NCI-H1092 treated with DMSO at 0.1 percent for 48 hours (cell line): ENCODE measurements at regions not wholly inside any gene's neighbourhood (a gene's known extent, or its start where the extent isn't known, plus 50 kb on each side); places are given as distances from the start of the nearest gene placed in this dataset.

Experiments
- DNase-seq: peaks from one replicate; lab custom pipeline; 2025; lab: John Stamatoyannopoulos, UW

DNA sequence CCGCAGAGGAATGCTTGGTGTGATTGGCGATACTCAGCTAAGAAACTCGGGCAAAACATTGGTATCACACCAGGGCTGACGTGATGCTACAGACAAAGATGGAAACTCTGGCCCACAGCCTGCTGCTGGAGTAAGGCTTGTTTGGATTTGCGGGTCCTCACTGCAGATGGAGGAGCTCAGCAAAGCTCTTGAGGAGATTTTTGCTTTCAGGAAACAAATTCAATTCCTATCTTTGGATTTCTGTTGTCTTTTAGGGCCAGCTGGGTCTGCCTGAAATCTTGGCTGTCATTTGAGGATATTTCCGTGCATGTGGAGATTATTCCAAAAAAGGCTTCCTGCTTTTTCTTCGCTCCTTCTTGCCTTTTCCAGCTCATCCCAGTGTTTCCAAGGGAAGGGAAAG is 475.8 kb downstream of the TSN start:
- no peak for DNase-seq

DNA sequence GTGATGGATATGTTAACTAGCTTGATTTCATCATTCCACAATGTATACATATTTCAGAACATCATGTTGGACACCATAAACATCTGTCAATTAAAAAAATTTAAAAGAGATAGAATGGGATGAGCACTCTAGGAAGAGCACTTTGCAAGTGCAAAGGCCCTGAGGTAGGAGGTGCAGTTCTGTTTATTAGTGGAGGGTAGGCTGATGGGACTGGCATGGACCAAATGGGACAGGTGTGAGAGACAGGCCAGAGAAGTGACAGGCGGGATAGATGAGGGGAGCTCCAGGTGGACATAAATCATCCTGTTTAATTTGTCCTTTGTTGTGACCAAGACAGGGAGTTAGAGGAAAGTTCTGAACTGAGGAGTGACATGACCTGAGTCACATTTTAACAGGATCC is 477.9 kb downstream of the TSN start:
- no peak for DNase-seq

DNA sequence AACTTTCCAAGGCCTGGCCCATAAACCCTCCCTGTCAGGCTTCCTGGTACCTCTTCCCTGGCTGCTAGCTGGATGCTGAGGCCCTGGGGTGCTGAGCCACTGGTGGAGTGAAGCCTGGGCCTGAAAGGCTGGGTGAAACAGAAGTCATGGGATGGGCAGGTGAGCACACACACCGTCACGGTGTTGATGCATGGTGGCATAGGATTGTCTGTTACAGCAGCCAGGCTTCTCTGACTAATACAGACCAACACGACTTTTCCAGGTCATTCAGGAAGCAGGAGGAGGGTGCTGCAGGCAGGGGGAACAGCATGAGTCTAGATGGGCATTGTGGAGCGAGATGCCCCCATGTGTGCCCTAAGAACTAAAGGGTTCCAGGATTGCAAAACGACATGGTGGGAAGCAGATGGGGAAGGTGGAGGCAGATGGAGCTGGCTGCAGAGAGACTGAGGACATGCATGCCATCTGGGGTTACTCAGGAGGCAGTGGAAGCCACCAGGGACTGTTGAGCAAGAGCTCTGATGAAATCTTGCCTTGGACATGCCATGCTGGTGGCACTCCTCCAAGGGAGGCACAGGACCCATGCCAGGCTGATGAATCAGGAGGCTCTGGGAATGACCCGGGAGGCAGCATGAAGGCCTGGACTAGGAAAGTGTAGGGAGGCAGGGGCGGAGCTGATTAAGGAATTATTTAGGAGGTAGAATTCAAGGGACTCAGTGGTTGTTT is 480.9 kb downstream of the TSN start:
- DNase-seq, result no peak

DNA sequence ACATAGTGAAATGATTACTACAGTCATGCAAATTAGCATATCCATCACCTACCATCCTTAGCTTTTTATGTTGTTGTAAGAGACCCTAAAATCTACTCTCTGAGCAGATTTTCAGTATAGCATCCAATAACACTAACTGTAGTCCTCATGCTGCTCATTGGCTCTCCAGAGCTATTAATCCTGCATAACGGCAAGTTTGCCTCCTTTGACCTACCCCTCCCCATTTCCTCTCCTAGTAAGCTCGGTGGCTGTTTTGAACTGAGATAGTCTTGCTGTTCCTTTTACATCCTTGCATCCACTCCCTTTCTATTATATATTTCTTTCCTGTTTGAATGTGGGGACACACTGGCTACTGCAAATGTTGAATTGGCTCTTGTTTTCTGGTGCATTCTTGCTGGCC is 481.5 kb downstream of the TSN start:
- no peak for DNase-seq

DNA sequence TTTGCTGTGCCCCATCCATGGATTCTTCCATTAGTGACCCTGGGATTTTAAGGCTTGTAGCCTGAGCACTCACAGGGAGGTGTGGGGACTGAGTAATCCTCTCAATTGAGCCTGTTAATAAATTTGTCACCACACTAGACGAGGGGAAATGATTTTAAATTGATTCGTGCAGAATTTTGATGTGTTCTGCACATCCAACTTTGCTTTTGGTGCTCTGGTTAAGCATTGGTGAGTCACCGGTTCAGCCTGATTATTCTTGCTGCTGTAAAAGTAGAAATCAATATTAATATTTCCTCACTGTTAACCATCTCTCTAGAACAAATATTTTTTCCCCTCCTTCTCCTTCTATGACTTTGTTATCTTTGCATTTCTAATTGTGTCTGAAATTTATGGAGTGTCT is 482.0 kb downstream of the TSN start:
- no peak for DNase-seq

DNA sequence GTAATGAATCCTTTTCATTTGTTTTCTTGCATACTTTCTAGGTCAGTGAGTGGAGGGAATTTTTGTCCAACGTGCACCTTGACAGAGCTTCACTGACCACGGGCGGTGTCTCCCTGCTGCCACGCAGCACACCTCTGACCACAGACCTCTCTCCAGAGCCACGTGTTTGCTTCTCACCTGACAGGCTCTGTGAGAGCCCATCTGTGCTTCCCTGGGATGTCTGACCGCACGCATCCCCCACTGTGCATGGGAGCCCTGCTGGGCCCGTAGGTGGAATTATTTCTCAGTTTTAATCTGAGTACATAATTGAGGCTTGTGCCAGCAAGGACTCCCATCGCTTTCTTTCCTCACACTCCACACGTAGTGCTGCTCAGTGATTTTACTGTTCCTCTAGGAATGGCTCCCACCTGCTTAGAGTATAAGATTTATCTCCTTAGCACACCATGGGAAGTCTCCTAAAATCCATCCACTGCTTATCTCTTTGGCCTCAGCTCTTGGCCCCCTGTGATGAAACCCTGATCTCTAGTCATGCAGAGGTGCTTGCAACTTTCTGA is 482.6 kb downstream of the TSN start:
- DNase-seq, result no peak

DNA sequence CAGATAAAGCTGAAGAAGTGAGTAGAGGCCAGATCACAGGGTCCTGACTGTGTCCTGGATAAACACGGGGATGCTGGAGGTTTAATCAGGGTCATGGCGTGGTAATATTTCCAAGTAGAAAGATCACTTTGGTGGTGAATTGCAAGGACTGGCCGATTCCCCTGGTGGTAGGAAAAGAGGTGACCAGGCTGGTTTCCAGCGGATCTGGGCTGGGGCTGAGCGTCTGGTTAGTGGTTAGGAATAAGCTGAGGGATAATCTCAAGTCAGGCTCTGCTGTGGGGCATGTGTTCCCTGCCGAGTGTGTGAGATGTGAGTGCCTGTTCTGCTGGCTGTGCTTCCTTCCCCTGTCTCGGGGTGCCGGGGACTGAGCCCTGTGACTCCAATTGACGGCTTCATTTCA is 484.0 kb downstream of the TSN start:
- DNase-seq, result no peak

DNA sequence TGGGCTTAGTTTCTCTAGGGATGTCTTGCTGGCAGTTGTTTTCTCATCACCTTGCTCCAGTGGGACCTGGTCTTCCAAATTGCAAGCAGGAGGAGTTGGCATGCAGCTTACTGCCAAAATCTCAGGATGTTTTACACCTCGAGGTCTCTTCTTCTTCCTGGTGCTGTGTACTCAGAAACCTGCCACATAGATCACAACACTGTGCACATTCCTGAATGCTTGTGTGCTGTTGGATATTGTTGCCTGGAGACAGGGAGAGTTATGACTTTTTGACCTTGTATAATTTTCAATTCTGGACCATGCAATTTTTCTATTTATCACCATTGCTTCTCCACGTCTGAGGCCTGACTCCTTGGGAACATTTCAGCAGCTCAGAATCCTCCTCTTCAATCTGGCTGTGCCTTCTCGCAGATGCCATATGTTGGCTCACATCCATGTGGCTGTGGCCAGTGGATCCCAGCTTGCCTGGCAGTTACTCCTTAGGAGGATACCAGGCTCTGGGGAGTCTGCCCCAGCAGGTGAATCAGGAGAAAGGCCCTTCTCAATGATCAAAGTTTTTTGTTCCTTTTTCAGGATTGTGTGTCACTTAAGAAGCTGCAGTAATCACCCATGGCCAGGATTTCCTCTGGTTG is 489.3 kb downstream of the TSN start:
- no peak for DNase-seq

DNA sequence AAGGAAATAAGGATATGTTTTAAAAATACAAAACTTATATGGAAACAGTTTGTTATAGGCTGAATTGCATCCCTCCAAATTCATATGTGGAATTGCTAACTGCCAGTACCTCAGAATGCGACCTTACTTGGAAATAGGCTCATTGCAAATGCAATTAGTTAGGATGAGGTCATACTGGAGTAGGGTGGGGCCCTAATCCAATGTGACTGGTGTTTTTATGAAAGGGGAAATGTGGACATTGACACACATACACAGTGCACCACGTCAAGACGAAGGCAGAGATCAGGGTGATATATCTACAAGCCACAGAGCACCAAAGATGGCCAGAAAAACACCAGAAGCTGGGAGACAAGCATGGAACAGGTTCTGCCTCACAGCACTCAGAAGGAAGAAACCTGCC is 494.2 kb downstream of the TSN start:
- no peak for DNase-seq

DNA sequence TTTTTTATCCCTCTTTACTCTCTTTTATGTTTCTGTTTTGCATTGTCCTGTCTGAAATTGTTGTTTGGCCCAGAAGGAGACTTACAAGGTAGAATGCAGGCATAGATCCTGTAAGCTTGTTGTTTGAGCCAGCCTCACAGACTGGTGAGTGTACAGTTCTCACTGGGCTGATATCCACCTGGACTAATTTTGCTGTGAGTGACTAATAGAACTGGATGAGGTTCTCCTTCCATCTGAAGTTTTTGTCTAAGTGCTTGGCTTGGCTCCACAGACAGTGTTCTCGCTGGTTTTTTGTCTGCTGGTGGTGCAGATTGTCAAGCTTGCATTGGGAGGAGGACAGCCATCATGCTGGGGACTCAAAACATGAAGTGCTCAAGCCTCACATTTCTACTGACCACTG is 495.7 kb downstream of the TSN start:
- DNase-seq, result no peak

DNA sequence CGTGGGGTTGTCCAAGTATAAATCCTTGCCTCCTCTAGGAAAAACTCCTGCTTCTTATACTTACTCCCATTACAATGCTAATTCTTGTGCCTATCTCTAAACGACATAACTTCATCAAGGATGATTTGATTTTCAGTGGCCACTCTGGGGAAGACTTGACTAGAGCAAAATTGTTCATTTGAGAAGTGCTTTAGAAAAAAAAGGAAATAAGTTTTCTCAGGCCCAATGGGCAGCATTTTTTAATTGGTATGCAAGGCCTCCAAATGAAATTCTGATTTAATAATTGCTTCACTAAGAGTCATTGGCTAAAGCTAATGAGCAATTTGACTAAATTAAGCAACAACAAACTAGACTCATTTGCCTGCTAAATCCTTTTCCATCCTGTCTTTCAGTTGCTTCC is 496.1 kb downstream of the TSN start:
- no peak for DNase-seq

DNA sequence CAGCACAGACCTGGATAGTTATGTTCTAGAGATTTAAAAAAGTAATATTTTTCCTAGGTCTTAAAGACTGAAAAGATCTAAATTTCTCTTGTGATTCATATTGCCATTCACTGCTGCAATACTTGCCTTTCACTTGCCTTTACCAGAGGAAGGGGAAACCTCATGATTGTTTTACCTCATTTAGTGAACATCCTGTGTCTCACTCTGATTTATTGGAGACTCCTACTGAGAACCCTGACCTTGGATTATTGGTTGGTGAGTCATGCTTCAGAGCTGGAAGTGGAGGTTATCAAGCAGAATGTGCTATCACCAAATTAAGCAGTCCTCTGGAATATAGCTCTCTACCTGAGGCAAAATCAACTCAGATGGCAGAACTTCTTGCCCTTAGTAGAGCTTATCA is 500.5 kb downstream of the TSN start:
- no peak for DNase-seq

DNA sequence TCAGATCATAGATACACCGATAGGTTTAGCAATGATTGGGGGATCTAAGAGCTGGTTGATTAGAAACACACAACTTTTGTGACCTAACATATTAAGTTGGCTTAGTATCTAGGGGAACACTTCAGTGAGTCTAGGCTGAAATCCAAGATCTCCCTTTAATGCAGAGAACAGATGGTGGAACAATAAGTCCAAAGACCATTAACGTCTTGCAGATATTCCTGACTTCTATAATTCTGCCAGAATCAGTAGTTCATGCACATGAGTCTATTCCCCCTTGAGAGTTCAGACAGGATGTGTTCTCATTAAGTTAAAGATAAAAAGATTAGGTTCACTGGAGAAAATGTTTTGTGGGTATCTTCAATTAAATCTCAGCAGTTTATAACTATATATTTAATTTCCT is 506.5 kb downstream of the TSN start:
- peak; percentile 6 for DNase-seq

DNA sequence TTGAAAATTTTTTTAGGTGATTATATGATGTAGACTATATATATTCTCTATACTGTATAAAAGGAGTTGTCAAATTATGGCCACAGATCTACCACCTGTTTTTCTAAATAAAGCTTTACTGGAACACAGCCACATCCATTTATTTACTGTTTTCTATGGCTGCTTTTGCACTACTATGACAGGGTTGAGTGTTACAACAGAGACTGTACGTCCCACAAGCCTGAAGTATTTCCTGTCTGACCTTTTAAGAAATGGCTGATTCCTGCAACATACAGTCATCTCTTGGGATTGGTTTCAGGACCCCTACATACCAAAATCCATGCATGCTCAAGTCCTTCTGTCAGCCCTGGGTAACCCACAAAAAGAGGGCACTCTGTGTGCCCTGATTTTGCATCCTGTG is 508.3 kb downstream of the TSN start:
- no peak for DNase-seq

DNA sequence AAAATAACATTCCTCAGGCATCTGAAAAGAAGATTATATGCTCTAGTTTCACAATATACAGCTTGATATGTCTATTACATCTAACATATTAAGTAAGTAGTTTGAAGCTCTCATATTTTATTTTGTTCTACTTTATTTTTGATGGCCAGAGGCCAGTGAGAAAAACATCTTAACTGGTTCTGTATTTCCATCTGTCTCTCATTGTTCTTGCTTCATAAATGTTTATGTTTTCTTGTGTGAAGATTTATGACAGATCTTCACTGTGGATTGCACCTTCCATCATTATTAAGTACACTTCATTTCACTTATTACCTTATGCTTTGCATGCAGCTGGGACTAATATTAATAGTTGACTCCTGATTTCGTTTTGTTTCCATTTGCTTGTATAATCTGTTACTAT is 511.2 kb downstream of the TSN start:
- DNase-seq, result no peak

DNA sequence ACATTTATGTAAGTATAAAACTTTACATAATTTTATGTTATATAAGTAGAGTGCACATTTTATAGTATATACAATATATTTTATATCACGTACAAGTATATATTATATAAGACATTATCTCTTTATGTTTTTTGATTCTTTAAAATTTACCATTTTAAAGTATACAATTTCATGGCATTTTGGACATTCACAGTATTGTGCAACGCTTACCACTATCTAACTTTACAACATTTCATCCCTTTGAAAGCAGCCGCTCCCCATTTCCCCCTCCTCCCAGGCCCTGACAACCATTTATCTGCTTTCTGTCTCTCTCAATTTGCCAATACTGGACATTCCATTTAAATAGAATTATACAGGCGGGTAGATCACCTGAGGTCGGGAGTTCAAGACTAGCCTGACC is 512.5 kb downstream of the TSN start:
- DNase-seq, result no peak

DNA sequence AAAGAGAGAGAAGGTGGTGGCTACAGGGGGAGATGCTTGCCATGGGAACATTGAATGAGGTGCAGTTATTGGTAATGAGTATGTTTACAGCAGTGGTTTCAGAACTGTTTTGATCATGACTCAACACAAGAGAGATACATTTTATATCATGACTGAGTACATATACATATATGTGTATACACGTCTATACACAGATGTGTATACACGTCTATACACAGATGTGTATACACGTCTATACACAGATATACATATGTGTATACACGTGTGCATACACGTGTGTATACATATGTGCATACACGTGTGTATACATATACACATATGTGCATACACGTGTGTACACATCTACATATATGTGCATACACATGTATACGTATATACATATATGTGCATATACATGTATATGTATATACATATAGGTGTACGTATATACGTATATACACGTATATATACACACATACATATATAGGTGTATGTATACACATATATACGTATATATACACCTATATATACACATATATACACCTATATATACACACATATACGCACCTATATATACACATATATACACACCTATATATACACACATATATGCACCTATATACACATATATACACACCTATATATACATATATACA is 518.5 kb downstream of the TSN start:
- no peak for DNase-seq

DNA sequence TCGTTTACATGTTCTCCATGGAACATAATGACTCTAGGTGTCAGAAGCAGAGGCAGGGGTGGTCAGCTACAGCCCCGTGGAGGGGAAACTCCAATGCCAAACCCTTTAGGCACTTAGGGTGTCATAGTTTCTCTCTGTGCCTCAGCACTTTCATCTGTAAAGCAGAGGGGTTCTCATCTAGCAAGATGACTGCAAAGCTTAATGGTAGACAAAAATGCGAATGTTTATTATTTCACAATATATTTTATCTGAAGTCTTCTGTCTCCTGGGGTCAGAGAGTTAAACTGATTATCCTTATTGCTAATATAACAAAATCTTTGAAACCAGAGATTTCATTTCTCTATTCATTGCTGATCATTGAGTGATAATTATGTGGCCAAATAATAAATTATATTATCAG is 522.5 kb downstream of the TSN start:
- no peak for DNase-seq

DNA sequence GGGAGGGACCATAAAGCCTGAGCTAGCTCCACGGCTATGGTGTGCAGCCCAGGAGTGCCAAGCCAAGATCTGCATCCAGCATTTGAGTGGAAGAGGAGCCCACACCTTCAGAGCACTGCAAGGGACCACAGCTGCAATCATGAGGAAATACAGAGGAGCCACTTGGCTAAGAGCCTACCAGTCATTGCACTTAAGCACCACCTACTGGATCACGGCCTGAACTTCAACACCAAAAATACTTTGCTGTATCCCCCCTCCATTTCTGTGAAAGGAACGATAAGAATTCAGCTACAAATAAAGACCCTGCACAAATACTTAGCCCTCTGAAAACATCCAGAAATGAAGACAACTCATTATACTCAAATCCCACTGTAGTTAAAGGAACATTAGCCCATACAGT is 545.3 kb downstream of the TSN start:
- DNase-seq, result no peak

DNA sequence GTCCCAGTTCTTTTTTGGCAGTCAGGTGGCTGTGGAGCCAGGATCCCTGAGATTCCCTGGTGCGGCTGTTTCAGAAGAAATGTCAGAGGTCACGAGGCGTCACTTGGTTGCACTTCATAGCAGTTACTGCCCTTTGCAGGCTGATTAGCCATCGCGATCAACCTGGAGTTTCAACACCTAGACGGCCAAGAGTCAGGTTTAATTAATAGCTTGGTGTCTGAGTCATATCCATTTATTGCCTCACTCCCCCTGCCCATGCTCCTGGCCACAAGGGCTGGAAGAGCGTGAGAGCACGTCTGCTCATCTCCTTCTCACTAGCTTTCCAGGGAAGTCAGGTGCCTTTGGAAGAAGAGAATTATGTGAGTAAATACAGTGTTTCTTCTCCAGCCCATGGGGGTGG is 552.3 kb downstream of the TSN start:
- DNase-seq, result no peak

DNA sequence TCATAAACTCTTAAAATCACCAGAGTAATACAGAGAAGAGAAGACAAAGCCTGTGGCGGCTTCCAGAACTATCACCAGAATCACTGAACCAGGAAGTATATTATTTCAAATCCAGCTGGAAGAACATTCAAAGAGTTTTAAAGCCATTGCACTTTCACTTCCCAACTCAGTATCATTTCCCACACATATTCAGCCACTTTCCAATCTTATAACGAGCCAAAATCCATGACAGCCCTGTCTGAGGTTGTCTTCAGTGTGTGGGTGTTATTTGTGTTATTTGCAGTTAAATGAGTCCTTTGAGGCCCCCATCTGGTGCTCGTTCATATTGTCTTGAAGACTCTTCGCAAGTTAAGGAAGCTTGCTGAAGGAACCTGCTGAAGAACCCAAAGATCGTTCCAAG is 559.9 kb downstream of the TSN start:
- DNase-seq, result no peak

DNA sequence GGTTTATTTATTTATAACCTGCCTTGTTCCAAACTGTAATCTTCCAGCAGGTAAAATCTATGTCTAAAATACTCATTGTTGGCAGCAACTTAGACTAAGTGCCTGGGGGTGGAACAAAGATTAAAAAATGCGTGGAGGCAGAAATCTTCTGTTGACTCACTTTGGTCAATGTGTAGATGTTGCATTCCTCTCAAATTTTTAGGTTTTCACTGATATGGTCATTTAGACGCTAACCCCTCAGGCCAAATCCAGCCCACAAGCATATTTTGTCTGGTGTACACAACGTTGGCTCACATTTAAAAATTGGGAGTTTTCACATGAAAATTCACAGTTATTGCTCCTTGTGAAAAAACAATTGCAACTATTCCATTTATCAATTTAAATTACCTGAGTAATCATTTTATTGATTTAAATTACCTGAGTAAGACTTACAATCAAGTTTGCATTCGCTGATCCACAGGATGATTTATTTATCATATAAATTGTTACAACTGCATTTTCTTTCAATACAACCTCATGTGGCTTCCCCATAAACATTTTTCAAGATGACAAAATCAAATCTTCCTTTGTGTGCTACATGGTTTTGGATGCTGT is 564.2 kb downstream of the TSN start:
- DNase-seq, result no peak

DNA sequence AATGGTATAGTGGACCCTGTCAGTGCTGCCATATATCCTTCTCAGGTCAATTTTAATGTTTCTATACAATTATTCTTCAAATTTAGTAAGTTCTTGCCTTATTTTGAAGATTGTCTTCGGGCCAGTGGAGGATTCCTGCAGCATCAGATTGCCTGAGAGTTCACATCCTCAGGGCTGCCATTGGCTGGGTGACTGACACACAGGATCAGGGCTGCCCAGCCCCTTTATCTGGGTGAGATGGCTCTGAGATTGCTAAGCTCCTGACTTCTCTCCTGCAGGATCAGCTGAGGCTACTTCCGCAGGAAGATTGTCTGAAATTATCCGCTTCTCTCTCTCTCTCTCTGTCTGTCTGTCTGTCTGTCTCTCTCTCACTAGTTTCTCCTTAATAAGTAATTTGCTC is 567.4 kb downstream of the TSN start:
- no peak for DNase-seq
